Stimulated activated CD8-positive, alpha-beta memory T cell treated with anti-CD3 and anti-CD28 coated beads, Interleukin-7, amount 100 ng/mL, for 48 hours (primary cell): ENCODE measurements at regions not wholly inside any gene's neighbourhood (a gene's known extent, or its start where the extent isn't known, plus 50 kb on each side); places are given as distances from the start of the nearest gene placed in this dataset.

Experiments used
- DNase-seq, 2 donors: peaks; one replicate each; pipeline ENCODE4 v3.0.0-alpha.2; 2020; ENCODE audit warnings: low read depth in 1 of 2; ENCODE audit errors: extremely low read depth in 1 of 2

DNA sequence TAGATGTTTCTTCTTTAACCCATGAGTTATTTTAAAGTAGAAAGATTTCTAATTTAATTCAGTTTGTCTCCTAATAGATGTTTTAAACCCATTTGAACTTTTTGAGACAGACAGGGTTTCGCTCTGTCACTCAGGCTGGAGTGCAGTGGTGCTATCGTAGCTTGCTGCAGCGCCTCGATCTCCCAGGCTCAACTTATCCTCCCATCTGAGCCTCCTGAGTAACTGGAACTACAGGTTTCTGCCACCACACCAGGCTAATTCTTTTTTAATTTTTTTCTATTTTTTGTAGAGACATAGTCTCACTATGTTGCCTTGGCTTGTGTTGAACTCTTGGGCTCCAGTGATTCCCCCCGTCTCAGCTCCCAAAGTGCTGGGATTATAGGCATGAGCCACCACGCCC lies 53.0 kb upstream of the RAB18 start:
- no peak for DNase-seq

DNA sequence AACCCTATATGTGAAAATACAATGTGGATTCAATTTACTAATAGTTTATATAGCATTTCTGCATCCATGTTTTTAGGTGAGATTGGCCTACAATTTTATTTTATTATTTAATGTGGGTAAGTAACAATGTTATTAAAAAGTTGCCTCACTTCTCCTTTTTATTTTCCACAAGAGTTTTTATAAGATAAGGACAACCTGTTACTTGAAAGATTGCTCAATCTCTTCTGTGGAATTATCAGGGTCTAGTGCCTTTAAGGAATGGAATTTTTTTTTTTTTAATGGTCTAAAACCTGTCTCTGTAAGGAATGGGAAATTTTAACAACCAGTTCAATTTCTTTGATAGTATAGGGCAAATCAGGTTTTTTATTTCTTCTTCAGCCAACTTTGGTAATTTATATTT lies 53.9 kb upstream of the RAB18 start:
- DNase-seq = no peak

DNA sequence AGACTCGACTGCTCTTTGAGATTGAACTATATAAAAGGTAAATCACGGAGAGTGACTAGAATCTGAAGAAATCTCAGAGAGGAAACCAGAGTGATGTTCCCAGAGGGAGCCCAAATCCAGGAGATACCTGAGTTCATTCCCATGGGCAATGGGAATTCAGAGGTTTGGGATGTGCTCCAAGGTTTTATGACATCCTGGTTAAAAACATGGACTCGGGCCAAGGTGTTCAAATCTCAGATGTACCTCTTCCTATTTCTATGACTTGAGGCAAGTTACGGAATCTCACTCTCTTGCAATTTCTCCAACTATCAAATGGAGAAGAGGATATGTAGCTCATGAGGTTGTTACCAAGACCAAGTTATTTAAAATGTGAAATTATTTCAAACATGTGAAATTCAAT lies 54.5 kb upstream of the RAB18 start:
- no peak for DNase-seq

DNA sequence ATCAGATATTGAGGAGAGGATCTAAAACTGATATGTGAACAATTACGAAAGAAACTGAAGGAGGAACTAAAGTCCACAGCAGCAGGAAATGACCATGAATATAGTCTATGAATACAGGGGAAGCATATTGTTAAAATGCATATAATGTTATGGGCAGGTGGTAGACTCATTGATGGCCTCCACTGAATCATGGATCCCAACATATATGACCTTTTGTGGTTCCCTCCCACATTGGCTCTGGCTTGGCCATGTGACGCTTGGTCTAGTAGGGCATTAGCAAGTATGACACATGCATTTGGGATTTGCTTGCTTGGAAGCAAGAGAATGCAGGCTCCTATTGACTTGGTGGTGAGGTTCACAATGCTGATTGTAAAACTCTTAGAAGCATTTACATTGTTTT lies 55.2 kb upstream of the RAB18 start:
- no peak for DNase-seq

DNA sequence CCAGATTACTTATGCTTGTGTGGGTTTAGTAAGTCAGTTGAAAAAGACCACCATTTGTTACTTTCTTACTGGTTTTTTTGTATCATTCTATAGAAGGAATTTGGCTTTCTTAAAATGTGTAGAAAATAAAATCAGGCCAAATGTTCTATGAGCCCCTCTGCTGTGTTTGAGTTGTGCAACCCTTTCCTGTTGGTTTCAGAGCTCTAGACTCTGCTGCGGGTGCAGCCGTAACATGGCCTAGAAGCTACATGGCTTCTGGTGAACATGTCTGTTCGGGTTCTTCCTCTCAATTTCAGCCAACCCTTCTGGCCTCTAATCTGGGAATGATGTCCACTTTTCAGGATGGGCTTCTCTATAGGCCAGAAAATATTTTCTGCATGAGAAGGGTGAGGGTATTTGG lies 56.6 kb upstream of the RAB18 start:
- no peak for DNase-seq

DNA sequence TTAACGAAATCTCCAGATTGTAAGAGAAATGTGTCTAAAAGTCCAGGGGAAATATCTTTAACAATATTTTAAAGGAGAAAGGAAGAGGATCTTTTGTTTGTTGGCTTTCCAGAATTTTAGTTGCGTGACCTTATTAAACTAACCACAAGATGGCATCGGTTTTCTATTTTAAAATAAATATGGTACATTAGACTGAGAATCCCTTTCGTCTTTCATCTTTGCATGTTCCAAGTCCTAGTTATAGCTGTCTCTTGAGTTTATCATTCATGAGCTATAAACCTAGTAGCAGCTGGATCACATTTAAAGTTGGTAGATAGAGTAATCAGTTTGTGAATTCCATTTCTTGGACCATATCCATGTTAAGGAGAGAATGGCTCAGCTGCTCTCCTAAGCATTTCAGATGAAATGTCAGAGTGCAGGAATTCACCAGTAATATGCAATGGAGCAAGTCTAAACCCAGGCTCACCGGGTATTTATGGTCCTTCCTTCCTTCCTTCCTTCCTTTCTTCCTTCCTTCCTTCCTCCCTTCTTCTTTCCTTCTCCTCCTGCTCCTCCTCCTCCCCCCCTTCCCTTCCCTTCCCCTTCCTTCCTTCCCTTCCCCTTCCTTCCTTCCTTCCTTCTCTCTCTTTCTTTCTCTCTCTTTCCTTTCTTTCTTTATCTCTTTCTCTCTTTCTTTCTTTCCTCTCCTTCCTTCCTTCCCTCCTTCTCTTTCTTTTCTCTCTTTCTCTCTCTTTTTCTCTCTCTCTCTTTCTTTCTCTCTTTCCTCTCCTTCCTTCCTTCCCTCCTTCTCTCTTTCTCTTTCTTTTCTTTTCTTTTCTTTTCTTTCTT lies 57.8 kb upstream of the RAB18 start:
- DNase-seq = no peak

DNA sequence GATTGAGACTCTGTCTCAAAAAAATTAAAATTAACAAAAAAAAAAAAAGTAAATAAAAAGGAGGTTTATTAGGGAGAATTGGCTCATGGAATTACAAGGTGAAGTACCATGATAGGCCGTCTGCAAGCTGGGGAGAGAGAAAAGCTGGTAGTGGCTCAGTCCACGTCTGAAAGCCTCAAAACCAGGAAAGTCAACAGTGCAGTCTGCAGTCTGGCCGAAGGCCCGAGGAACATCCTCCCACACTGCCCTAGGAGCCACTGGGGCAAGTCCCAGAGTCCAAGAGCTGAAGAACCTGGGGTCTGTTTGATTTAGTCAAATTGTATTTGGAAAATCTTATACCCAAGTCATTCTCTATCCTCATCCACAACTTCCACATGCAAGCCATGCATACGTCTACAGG lies 59.0 kb upstream of the RAB18 start:
- no peak for DNase-seq

DNA sequence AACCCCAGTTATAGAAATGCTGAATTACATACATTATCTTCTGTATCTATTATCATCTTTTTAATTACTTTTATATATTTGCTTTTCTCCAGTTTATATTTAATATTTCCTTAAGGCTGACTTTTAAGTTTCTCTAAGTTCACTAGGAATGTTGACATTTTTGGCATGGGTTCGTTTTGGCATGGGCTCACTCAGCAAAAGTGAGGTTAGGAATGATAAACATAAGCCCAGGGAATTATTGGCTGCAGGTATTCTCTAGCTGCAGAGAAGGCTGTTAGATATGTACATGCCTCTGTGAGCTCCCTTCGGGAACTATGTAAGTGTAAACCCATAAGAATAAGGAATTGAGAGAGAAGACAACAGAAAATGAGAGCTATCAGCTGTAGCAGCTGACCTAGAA lies 63.6 kb upstream of the RAB18 start:
- DNase-seq = no peak

DNA sequence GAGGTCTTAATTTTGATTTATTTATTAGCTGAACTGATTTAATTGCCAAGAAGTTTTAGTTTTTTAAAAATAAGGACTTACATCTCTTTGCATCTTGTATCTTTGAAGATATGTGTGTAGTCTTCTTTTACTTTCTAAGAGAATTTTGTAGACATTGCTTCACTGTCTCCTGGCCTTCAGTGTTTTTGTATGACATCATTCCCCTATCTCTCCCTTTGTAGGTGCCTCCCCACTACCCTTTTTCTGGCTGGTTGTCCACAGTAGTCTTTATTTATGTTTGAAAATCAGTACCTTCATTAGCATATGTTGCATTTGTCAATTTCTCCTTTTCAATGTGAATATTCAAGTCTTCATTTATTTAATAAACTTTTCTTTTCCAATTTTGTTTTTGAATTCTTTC lies 64.1 kb upstream of the RAB18 start:
- DNase-seq = no peak

DNA sequence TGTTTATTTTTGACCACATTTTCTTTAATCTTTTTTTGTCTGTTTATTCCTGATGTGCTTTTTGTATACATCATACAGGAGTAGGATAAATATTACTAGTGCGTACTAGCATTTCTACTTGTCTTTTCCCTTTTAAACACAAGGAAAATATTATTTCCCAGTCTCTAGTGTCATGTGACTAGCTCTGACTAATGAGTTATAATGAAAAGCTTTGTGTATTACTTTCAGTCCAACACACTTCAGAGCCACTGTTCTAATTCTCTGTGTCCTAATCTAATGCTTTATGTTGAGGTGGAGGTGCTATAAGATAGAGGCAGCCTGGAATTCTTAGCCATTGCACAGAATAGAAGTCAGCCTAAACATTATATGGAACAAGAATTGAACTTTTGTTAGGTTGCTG lies 65.0 kb upstream of the RAB18 start:
- no peak for DNase-seq

DNA sequence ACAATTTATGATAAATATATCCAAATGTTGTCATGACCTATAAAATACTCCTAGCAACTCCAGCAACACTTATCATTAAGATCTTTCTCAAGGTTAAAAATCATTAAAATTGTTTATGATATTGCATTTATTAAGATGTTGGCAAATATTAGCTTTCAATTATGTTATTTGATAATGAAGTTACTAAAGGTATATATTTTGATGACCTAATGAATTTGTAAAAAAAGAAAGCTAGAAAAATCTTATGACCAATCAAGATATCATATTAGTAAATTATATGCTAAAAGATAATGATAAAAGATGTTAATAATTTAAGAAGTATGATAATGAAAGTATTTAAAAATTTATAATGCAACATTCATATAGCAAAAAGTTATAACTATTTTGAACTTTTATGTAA lies 66.3 kb upstream of the RAB18 start:
- no peak for DNase-seq

DNA sequence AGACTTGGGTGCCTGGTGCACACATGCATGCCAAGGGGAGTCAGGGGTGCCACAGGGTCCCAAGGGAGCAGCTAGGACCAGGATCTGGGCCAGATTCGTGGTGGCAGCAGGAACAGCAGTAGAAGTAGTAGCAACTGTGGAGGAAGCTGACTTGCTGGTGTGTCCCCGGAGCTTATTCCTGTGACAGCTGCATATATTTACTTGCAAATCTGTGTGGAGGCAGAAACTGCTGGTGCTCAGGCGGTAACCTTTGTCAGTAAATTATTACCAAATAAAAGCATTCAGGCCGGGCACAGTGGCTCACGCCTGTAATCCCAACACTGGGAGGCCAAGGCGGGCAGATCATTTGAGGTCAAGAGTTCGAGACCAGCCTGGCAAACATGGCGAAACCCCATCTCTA lies 67.4 kb upstream of the RAB18 start:
- DNase-seq = no peak

DNA sequence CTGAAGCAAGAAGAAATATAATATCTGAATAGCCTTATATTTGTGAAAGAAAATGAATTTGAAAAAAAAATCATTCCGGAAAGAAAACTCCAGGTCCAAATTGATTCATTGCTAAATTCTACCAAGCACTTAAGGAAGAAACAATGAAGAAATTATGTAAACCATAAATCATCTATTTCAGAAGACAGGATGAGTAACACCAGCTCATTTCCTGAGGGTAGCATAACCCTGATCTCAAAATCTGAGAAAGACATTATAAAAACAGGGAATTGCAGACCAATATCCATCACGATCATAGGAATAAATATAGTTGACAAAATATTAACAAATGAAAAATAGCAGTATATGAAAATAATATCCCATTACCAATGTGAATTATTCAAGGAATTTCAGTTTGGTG lies 70.1 kb upstream of the RAB18 start:
- no peak for DNase-seq

DNA sequence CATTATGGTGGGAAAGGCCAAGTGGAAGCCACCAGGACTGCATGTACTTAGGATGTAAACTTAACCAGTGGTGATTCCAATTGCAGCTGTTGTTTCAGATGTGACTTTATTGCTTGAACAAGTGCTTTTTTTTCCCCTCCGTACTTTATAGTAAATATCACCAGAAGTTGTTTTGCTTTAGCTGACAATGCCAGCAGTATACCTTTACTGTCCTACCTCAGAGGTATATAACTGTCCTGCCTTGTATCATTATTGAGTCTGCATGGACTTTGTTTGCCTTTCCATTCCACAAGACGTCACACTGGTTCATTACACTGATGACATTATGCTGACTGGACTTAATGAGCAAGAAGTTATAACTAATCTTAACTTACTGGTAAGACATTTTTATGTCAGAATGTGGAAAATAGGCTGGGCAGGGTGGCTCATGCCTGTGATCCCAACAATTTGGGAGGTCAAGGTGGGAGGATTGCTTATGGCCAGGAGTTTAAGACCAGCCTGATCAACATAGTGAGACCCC lies 77.1 kb upstream of the RAB18 start:
- no peak for DNase-seq

DNA sequence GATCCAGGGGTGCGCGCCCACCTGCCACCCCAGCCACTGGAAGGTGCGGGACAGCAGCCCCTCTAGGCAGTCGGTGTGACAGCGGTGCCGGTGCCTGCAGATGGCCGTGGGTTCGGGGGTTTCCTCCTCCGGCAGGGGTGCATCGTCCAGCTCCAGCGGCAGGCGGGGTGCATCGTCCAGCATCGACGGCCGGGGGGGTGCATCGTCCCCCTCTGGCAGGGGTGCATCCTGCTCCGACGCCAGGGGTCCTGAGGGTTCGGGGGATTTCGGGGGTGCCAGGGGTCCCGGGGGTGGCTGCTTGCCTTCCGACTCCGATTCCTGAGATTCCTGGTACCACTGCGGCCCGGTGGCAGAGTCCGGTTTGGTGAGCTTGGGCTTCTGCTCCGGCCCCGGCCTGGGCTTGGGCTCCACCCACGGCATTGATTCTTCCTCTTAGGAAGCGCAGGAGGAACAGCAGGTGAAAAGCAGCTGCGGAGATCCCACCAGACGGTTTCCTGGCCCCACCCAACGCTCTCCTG lies 90.2 kb upstream of the RAB18 start:
- DNase-seq = no peak

DNA sequence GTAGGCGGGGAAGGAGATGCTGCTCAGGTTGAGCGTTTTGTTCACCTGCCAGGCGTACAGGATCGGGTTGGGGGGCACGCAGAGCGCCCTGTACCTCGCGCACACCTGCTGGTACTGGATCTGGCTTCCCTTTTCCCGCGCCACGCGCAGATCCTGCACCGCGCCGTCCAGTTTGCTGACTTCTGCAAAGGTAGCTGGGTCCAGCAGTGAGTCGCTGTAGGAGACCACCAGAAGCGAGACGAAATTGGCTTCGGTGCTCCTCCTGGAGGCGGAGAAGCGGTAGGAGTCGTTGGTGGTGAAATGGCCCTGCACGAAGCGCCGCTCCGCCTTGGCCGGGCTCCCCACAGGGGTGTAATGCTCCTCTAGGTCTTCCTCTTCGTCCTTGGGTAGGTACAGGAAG lies 90.7 kb upstream of the RAB18 start:
- DNase-seq = no peak

DNA sequence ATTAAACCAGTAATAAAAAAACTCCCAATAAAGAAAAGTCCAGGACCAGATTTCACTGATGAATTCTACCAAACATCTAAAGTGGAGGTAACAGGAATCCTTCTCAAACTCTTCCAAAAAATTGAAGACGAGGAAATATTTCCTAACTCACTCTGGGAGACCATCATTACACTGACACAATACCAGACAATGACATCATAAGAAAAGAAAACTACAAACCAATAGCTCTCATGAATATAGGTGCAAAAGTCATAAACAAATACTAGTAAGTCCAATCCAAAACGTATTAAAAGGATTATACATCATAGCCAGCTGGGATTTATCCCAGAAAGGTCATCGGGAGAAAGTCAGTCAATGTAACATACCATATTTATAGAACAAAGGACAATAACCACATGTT lies 94.0 kb upstream of the RAB18 start:
- no peak for DNase-seq

DNA sequence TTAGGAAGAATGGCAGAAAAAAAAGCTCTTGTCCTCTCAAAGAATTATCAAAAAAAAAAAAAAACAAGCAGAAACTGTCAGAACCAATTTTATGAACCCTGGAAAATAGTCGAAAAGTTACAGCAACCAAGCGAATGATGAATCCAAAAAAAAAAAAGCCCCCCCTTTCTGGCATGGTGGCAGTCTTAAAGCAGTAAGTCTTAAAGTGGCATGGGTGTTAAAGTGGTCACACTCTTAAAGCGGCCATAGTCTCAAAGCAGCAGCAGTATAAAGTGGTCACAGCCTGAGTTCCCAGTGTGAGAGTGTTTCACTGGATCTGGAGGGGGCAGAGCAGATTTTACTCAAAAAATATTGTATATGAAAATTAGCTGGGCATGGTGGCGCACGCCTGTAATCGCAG lies 96.8 kb upstream of the RAB18 start:
- DNase-seq = no peak

DNA sequence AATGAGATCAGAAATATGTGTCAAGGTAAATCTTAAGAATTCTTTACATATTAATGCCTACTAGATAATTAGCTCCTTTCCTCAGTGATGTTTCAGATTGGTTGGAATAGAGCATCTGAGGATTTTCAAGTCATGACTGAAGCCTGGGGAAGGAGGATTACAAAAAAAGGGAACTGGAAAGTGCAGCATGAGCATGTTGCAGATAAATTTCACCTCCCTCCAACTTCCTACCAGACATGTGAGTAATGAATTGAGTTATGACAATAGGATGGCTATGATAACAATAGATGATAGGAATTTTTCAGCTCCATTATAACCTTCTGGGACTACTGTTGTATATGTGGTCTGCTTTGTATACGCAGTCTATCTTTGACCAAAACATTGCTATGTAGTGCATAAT lies 104.2 kb upstream of the RAB18 start:
- no peak for DNase-seq

DNA sequence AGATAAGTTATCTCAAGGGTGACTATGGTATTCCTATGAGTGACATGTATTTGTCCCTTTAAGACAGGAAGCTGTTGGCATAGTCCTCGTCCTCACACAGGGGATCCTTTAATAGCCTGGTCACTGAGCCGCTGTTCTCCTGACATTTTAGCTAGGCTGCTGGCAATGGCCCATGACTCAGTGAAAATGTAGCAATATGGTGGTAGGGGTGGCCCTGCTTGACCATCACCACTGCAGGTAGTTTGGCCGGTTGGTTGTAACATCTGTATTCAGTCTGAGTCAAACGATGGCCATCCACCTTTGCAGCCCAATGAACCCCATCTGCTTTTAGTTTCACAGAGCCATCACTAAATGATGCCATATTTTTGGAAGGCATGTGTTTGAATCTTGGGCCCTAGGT lies 110.1 kb upstream of the RAB18 start:
- DNase-seq = no peak

DNA sequence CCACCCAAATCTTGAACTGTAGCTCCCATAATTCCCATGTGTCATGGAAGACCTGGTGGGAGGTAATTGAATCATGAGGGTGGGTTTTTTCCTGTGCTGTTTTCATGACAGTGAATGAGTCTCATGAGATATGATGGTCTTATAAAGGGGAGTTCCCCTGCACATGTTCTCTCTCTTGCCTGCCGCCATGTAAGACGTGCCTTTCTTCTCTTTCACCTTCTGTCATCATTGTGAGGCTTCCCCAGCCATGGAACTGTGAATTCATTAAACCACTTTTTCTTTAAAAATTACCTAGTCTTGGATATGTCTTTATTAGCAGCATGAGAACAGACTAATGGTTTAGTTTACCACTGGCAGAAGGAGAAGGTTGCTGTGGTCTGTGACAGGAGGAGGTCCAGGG lies 111.5 kb upstream of the RAB18 start:
- DNase-seq = no peak

DNA sequence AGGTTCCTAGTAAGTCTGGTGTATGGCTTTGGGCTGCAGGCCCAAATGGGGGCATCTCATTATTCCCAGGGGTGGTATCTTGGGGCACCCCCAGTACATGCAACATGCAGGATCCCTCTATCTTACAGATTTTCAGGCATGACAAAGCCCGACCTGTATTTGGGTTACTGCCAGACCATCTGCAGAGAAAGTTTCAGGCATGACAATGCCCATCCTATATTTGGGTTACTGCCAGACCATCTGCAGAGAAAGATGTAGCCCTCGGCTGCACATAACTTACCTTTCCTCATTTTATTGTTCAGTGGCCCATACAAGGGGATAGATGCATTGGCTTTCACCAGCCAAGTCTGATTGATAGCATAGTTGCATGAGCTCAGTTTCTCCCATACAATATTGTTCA lies 112.2 kb upstream of the RAB18 start:
- no peak for DNase-seq

DNA sequence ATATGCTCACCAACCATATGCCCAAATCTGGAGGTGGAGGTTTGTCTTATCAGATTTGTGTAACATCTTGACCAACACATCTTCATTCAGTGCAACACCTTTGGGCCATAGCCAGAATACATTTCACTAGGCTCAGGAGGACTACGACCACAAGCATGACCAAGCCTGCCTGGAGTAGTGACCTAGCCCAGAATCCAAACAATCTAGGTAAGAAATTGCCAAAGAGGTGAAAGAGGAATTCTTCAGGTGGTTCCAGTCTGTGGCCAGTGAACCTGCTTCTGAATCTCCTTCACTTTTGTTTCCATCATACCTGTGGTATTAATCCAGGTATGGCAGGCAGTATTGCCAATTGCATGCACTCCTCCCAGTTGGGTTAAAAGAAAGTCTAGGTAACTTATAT lies 112.8 kb upstream of the RAB18 start:
- DNase-seq = no peak
